HUES48 (cell line): ENCODE measurements at regions not wholly inside any gene's neighbourhood (a gene's known extent, or its start where the extent isn't known, plus 50 kb on each side); places are given as distances from the start of the nearest gene placed in this dataset.
"Not testable (repeated sequence)": the region's sequence is repeated elsewhere in the genome, so short reads cannot be mapped to it uniquely, and the experiment has no call there.

ENCODE experiments used
- H3K27ac ChIP-seq: one replicate; pipeline ENCODE4 v1.7.0; 2013; ENCODE audit warnings: low read depth, low read length, inconsistent platforms
- H3K27me3 ChIP-seq: 2 replicates; pipeline ENCODE4 v1.6.1; 2013; ENCODE audit warnings: mild to moderate bottlenecking, low read length; ENCODE audit not compliant: control insufficient read depth, insufficient read depth
- H3K36me3 ChIP-seq: 2 replicates; pipeline ENCODE4 v1.6.1; 2013; ENCODE audit warnings: low read length; ENCODE audit not compliant: control insufficient read depth, insufficient read depth
- H3K4me1 ChIP-seq: 2 replicates; pipeline ENCODE4 v1.6.1; 2013; ENCODE audit warnings: mild to moderate bottlenecking, low read length; ENCODE audit not compliant: control insufficient read depth, insufficient read depth
- H3K4me3 ChIP-seq: 2 replicates; pipeline ENCODE4 v1.5.1; 2013; ENCODE audit warnings: mild to moderate bottlenecking, low read depth, low read length
- H3K9ac ChIP-seq: 2 replicates; pipeline ENCODE4 v1.6.1; 2013; ENCODE audit warnings: mild to moderate bottlenecking, low read depth, low read length, moderate library complexity
- H3K9me3 ChIP-seq: 2 replicates; pipeline ENCODE4 v1.6.1; 2013; ENCODE audit warnings: low read length; ENCODE audit not compliant: control insufficient read depth, insufficient read depth

DNA sequence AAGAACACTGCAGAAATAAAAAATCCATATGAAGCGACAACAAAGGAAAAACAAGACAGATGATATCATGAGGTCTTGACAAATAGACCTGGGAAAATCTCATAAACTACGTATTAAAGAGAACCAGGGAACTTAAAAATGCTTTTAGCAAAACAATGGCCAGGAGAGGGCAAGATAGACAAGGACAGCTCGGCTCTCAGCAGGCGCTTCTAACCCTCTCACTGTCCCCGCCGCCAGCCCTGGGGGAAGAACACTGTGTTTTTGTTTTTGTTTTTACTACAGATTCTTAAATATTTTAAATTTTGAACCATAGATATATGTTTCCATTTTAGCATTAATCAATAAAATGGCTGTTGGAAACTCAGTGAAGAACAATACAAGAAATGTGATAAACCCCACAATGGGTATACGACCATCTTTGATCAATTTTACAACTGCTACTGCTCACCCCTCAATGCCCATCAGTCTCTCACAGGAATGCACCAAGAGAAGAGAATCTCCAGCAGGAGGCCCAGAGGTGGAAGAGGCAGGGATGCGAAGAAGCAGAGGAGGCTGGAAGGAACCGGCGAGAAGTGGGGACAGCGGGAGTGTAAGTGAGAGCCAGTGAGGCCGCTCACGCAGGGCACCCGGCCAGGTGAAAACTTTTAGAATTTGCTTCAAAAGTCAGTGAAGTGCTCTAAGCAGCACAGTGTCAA, 98.0 kb downstream of the CHRFAM7A start:
- not testable (repeated sequence) for H3K4me1 ChIP-seq, H3K4me3 ChIP-seq, H3K36me3 ChIP-seq, H3K27ac ChIP-seq, H3K9ac ChIP-seq, H3K9me3 ChIP-seq, H3K27me3 ChIP-seq

GRCh38 chr15:30303968-30304367, 89.4 kb downstream of the CHRFAM7A start:
- not testable (repeated sequence) for H3K4me3 ChIP-seq, H3K27me3 ChIP-seq, H3K9ac ChIP-seq, H3K36me3 ChIP-seq, H3K9me3 ChIP-seq, H3K4me1 ChIP-seq, H3K27ac ChIP-seq
